ENCODE measurements at regions not wholly inside any gene's neighbourhood (a gene's known extent, or its start where the extent isn't known, plus 50 kb on each side); places are given as distances from the start of the nearest gene placed in this dataset.

- no peak for DNase-seq (ENCODE audit: low read depth in 1 of 2, low spot score in 1 of 2)
These were observed 271.8 kb downstream of the HLX start for GRCh38 chr1:221150996-221151395.

GRCh38 chr1:221154932-221155331, 275.7 kb downstream of the HLX start:
- no peak for DNase-seq (ENCODE audit: low read depth in 1 of 2, low spot score in 1 of 2)

DNA sequence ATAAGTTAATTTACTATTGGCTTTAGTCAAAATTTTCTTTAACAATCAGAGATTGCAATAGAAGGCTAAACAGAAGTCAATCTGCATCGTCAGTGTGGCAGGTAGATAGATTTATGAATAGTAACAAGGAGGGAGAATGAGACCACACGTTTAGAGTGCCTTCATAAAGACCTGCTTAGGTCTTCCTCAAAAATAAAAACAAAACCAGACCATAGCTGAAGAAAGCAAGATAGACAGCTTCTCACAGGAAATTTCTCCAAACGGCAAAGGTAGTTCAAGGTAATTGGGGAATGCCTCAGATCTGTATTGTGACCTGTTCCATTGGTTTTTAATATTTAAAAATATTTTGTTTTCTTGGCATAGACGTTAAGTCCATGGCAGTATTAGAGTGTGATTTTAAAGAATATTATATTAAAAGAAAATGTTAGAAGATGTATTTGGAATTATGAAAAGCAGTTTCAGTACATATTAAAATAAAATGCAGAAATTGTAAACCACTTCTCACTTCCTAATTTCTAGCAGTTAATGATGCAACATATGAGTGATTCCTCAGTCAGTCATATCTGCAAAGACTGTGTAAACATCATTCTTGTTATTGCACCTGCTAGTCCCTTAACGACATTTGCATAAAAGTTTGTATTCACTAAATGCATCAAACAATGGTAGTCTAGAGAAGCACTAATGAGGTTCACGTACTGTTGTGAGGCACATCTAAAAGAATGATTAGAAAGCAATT, 278.0 kb downstream of the HLX start:
- DNase-seq (ENCODE audit: low read depth in 1 of 2, low spot score in 1 of 2), result no peak

DNA sequence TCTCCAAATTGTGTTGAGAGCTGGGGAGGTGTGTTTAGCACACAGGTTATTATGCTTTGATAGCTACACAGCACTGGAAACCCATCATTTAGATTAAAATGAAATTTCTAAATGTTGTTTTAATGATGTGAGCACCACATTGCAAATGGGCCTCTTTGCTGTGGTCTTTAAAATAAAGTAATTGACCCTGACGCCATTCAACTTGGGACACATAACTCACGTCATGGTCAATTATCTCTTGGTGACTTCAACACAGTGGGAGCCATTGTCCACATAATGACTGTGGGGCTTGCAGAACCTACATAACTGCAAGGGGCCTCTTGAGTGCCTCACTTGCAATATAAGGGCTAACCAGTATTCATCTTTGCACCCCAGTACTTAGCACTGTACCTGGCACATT, 280.4 kb downstream of the HLX start:
- DNase-seq (ENCODE audit: low read depth in 1 of 2, low spot score in 1 of 2), result no peak

- DNase-seq (ENCODE audit: low read depth in 1 of 2, low spot score in 1 of 2), result no peak
These were observed 282.4 kb downstream of the HLX start for GRCh38 chr1:221161571-221162041.

DNA sequence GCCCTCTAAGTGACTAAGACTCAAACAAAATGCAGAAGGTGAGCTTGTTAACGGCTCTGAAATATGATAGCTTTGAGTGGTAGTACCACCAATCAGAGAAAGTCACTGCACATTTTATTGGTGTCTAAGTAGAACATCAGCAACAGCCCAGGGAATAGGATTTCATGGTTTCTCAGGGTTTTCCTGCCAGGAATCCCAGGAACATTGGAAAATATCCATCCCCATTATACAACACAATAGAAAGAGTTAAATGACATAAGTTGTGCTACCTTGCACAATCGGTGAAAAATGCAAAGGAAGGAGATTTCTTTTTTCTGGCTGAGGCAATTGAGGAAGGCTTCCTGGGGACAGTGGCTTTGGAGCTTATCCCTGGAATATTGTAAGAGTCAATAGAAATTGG, 283.1 kb downstream of the HLX start:
- DNase-seq (ENCODE audit: low read depth in 1 of 2, low spot score in 1 of 2), result no peak

GRCh38 chr1:221162939-221163338, 283.7 kb downstream of the HLX start:
- no peak for DNase-seq (ENCODE audit: low read depth in 1 of 2, low spot score in 1 of 2)

GRCh38 chr1:221164029-221164428, 284.8 kb downstream of the HLX start:
- no peak for DNase-seq (ENCODE audit: low read depth in 1 of 2, low spot score in 1 of 2)

DNA sequence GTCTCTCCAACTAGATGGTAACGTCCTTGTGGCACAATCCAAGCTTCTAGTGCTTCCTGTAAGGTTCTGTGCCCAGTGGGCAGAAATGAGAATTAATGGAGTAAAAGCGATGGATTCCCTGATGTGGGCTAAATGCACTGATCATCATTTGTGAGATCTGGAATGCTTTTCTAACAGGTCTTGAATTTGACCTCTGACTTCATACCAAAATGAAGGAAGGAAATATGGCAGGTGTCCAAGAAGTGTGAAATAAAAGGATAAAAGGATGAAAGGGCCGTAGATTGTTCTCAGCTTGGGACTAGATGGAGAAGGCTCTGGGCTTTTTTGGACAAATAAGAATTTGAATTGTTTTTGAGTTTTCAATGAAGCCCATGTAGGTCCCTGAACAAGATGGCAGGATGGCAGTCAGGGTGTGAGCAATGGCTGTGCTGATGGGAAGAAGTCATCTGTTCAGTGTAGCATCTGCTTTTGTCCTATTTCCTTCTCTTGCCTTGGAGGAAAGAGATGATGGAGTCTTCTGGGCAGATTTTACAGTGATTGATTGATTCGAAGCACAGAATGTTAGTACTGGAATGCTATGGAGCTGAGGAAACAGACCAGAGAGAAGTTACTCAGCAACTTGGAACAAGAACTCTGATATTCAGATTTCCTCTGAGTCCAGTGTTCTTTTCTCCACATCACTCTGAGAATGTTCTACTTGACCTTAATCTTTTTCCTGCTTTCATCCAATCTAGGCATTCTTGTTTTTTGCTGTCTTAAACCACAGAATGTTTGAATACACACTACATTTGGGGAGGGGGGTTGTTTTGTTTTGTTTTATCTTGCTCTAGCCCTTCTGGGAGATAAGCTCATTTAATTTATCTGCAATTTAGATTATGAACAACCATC, 286.0 kb downstream of the HLX start:
- no peak for DNase-seq (ENCODE audit: low read depth in 1 of 2, low spot score in 1 of 2)

GRCh38 chr1:221165839-221166500, 286.7 kb downstream of the HLX start:
- no peak for DNase-seq (ENCODE audit: low read depth in 1 of 2, low spot score in 1 of 2)

DNA sequence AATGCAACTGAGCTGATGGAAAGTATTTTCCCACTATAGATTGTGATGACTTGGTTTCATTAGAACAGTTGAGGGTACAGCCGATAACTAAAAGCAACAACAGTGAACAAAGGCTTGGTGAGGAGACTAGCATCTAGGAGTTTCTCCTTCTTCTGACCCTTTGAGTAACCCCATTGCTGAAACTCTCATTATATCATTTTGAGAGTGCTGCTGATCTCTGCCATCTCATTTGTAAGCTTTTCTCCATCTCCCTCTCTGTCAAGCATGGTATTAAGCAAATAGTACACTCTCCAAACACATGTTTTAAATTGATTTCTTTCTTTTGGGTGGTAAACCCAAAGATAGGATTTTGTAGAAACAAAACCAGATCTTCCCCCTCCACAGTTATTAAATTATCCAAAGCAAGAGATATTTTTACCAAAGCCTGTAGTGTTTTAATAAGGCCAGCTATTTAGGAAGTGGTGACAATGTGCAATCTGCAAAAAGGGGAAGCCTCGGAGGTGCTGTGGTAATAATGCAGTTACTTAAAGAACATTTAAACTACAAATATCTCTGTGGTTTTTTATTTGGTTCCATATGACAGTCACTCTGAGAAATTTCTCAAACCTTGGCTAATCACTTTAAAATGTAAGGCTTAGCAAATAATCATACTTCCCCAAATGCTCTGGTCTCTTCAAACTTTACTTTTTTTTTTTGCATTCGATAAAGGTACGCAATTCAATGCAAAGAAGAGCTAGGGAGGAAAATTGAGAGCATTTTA, 287.5 kb downstream of the HLX start:
- no peak for DNase-seq (ENCODE audit: low read depth in 1 of 2, low spot score in 1 of 2)

DNA sequence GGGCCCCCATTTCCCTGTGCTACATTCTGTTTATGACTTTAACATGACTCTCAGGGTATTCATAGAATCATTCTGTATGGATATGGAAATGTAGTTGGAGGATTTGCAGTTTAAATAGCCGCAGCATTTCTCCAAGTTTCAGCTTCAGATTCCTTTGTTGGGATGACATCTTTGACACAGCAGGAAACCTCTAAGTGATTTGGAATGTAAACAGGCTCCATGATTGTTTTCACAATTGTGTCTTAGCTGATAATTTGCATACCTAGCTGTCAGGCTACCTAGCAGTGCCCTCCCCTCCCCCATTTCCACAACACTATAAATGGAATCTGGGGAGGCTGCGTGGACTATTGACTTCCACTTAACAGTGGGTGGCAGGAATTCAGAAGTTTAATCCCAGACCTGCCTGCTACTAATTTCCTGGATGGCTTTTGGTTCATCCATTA, 290.2 kb downstream of the HLX start:
- DNase-seq (ENCODE audit: low read depth in 1 of 2, low spot score in 1 of 2), result no peak

DNA sequence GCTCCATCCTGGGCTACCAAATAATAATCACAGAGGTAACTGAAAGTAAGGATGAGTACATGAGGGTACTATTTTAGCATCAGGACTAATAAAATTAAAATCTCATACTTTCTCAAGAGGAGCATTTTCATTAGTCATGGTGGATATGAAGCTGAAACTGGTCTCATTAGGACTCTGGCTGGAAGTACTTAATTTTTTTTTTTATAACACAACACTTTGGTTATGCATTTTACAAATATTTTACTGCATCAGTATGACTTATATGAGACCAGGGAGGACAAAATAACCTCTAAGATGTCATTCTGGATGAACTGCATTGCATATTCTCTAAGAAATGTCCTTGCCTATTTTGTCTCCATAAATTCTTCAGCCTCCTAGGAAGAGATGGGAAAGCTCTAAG, 290.9 kb downstream of the HLX start:
- no peak for DNase-seq (ENCODE audit: low read depth in 1 of 2, low spot score in 1 of 2)

- no peak for DNase-seq (ENCODE audit: low read depth in 1 of 2, low spot score in 1 of 2)
These were observed 292.5 kb downstream of the HLX start for GRCh38 chr1:221171768-221172167.

- no peak for DNase-seq (ENCODE audit: low read depth in 1 of 2, low spot score in 1 of 2)
These were observed 293.6 kb downstream of the HLX start for GRCh38 chr1:221172841-221173240.

- DNase-seq (ENCODE audit: low read depth in 1 of 2, low spot score in 1 of 2), result no peak
These were observed 295.2 kb downstream of the HLX start for GRCh38 chr1:221174330-221174993.

DNA sequence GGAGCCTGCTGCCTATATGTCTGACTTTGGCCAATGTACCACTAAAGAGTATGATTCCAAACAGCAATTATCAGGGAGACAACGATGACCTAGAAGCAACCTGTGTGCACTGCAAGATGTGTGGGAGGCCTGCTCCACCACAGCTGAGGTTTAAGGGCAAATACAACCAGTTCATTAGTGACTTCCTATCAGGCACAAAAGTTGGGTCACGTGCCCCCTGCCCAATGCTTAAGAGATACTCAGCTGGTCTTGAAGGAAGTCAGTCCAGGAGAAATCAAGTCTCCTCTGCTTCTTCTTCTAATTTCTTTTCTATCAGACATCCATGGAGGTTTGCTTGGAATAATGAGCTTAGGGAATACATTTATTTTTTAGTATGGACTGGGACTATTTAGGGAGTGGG, 296.0 kb downstream of the HLX start:
- DNase-seq (ENCODE audit: low read depth in 1 of 2, low spot score in 1 of 2), result no peak

DNA sequence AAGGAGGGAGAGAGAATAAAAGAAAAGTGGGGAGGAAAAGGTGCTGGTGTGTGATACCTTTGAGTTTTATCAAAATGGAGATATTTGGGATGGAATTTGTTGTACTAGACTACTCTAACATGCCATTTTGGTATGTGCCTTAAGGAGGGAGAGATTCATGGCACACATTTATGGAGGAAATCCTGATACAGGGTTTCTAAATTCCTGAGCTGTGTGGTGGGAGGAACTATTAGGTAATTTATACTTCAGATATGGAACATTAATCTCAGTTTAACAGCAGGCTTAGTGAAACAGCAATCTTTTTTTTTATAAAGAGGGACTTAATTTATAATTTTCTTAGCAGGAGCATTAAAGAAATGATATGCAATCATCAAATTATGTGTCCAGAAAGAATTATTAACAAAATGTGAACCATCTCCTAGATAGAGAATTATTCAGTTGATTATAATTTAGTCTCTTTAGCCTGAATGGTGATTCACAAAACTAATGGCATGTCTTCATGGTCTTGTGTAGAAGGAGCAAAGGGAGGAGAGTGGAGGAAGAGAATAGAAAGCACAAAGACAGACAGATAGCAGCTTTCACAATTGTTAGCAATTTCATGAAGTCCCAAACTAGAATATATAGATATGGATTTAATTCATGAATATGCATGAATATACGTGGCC, 301.6 kb downstream of the HLX start:
- no peak for DNase-seq (ENCODE audit: low read depth in 1 of 2, low spot score in 1 of 2)

GRCh38 chr1:221182791-221183533, 303.7 kb downstream of the HLX start:
- DNase-seq (ENCODE audit: low read depth in 1 of 2, low spot score in 1 of 2), result no peak

Data from activated T-helper 1 cell treated with anti-CD3 and anti-CD28 coated beads, Interleukin-2, amount 50 U/mL, for 16 hours (primary cell).